NCI-H1694 (cell line): ENCODE measurements at regions not wholly inside any gene's neighbourhood (a gene's known extent, or its start where the extent isn't known, plus 50 kb on each side); places are given as distances from the start of the nearest gene placed in this dataset.

ENCODE experiments used
- DNase-seq: peaks from one replicate; lab custom pipeline; 2025; lab: John Stamatoyannopoulos, UW

- DNase-seq = no peak
These were observed 784.4 kb downstream of the MAFB start for GRCh38 chr20:39904476-39905112.

- no peak for DNase-seq
These were observed 785.1 kb downstream of the MAFB start for GRCh38 chr20:39903806-39904465.

- no peak for DNase-seq
These were observed 789.2 kb downstream of the MAFB start for GRCh38 chr20:39899881-39900280.

GRCh38 chr20:39898467-39898852, 790.6 kb downstream of the MAFB start:
- DNase-seq = no peak

DNA sequence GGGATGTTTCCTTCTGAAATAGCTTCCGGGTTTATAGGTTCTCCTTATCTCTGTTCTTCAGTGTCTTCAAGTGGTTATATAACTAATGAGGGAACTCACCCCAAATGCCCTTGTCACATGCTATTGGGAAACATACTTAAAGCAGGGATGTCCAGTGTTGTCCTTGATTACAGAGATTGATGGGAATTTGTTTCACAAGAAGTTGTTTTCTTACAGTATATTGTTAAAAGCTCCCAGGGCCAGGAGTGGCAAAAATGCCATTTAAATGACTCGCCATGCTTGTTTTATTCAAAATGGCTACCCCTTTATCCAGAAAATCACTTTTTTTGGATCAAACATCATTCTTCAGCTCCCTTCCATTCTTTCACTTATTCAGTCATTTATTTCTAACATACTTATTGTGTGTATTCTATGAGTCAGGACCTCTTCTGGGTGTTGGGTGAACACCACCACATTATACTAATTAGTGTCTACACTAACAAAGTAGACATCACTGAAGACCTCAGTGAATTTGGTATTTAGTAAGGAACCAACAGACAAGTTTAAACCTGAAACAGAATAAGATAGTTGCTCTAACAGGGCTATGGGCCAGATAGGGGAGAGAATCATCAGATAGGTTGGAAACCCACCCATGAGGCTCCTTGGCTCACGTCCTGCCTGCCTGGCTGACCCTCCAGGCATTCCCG, 791.1 kb downstream of the MAFB start:
- DNase-seq = no peak

DNA sequence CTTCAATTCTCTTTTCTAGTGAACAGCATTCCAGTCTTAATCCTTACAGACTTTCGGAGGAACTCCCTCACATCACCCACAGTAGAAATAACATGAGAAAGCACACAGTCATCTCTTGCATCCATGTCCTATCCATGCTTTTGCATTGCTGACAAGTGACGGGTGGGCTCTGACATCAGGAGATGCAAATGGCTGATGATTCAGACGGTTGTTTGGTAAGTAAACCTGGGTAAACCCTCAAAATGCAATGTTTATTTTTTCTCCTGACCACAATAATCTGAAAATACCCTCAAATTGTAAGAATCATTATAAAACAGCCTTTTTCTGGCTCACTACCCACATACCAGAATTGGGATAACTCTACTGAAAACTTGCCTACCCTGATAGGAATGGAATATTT, 792.0 kb downstream of the MAFB start:
- DNase-seq = no peak

GRCh38 chr20:39894067-39894466, 795.0 kb downstream of the MAFB start:
- DNase-seq = no peak

DNA sequence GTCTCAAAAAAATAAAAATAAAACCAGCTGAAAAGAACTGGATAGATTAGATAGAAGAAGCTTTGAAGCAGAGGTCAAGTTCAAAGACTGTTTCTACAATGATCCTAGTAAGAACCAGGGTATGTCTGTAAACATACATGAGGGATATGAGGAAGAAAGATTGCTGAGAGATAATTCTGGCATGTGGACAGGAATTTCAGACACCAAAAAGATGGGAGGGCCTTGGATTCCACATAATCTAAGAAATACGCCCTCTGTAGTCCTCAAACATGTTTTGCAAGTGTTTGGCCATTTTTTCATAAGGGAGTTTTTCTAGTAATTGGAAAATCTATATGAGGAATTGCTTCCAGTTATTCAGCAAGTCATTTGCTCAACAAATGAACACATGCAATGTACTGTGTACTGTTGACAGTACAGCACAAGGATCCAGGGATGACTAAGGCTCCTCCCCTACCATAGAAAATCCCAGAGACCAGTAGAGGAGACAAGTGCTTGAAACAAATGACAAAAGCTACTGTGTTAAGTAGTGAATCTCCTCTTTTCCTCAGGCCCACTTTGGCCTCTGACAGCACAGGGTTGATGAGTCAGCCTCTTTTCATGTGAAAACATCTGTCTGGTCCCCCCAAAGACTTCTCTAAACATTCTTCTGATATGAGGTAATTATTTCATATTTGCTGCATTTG, 795.9 kb downstream of the MAFB start:
- no peak for DNase-seq

GRCh38 chr20:39890697-39891096, 798.3 kb downstream of the MAFB start:
- DNase-seq = no peak

GRCh38 chr20:39888310-39888709, 800.7 kb downstream of the MAFB start:
- no peak for DNase-seq

GRCh38 chr20:39886650-39887190, 802.3 kb downstream of the MAFB start:
- no peak for DNase-seq

- peak; percentile 15 for DNase-seq
These were observed 802.9 kb downstream of the MAFB start for GRCh38 chr20:39885975-39886649.

DNA sequence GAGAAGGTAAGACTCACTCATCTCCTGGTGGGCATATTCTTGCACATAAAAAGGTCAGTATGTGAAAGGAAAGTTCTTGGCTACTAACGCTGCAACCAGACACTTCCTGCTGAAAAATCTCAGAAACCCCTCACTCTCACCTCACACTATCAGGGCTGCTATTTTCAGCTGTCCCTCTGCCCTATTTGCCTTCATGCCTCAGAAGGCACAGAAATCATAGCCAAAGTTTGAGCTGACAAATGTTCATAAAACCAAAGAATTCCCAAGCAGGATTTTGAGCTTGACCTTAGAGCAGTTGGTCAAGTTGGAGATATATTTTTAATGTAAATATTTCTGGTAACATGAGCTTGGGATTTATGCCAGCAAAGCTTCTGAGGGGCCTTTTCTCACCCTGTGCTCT, 806.2 kb downstream of the MAFB start:
- no peak for DNase-seq

GRCh38 chr20:39880890-39881289, 808.1 kb downstream of the MAFB start:
- no peak for DNase-seq

- no peak for DNase-seq
These were observed 809.7 kb downstream of the MAFB start for GRCh38 chr20:39879296-39879695.

DNA sequence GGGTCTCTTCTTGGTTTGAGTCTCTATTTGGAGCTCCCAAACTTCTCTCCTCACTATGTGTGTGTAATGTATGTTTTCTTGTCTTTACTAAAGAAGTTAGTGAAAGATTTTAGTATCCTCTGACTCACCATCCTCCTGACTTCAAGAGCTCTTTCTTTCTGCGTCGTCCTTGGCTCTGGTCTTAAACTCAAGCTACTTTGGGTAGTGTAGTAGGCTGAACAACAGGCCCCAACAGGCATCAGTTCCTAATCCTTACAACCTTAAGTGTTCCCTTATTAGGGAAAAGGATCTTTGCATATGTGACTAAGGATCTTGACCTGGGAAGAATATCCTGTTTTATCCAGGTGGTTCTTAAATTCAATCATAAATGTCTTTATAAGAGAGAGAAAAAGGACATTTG, 810.2 kb downstream of the MAFB start:
- no peak for DNase-seq

- no peak for DNase-seq
These were observed 810.7 kb downstream of the MAFB start for GRCh38 chr20:39878320-39878719.

DNA sequence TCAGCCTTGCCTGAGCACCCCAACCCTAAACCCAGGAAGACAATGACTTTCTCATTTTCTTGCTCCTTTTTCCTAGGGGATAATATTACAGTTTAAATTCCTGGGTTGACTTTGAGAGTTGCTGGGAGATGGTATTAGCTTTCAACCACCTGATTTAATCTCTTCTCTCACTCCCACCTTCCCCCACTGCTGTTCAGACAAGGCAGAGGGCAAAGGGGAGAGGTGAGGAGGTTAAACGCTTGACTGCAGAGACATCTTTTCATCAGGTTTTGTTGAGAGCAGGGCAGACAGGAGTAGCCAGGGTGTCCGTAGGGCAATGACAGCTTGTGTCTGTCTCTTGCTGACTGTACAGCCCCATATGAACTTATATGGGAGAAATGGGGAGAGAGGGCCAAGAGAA, 811.2 kb downstream of the MAFB start:
- no peak for DNase-seq

GRCh38 chr20:39876976-39877635, 811.9 kb downstream of the MAFB start:
- no peak for DNase-seq

- DNase-seq = no peak
These were observed 813.4 kb downstream of the MAFB start for GRCh38 chr20:39875492-39876110.
